BLaER1 (cell line): ENCODE measurements at regions not wholly inside any gene's neighbourhood (a gene's known extent, or its start where the extent isn't known, plus 50 kb on each side); places are given as distances from the start of the nearest gene placed in this dataset.

Source experiments
- H3K27ac ChIP-seq: shearing (Covaris generic); formaldehyde crosslinking; 2 replicates; pipeline ENCODE4 v1.8.1; 2022
- H3K27me3 ChIP-seq: shearing (Covaris generic); formaldehyde crosslinking; 2 replicates; pipeline ENCODE4 v1.8.1; 2022
- H3K36me3 ChIP-seq: shearing (Covaris generic); formaldehyde crosslinking; 2 replicates; pipeline ENCODE4 v1.8.1; 2022
- H3K4me1 ChIP-seq: shearing (Covaris generic); formaldehyde crosslinking; 2 replicates; pipeline ENCODE4 v1.8.1; 2022
- H3K4me2 ChIP-seq: shearing (Covaris generic); formaldehyde crosslinking; 2 replicates; pipeline ENCODE4 v1.8.1; 2022
- H3K4me3 ChIP-seq: shearing (Covaris generic); formaldehyde crosslinking; 2 replicates; pipeline ENCODE4 v1.8.1; 2022
- H3K9ac ChIP-seq: shearing (Covaris generic); formaldehyde crosslinking; 2 replicates; pipeline ENCODE4 v1.8.1; 2022
- H3K9me3 ChIP-seq: shearing (Covaris generic); formaldehyde crosslinking; 2 replicates; pipeline ENCODE4 v1.8.1; 2022
- H4K20me1 ChIP-seq: shearing (Covaris generic); formaldehyde crosslinking; 2 replicates; pipeline ENCODE4 v1.8.1; 2022
- Cebpa-rat ChIP-seq: shearing (Covaris generic); IDR thresholded peaks from 2 replicates; pipeline ENCODE4 v1.8.1; 2022

DNA sequence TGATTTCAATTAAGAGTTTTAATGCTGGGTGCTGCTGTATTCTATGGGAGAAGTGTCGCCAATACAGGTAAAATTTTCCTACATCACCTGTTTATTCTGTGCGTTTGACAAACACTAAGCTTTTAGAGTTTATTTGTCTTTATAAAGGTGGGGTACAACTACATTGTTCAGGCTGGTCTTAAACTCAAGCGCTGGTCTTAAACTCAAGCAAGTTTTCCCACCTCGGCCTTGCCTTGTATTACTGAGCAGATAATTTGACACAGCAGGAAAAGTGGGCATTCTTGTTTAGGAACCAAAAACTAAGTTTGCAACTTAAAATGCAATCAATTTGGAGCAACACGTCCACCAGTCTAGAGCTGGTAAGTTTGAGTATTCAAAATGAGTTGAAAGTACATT, 112.9 kb upstream of the BTN3A2 start:
- TF ChIP-seq Cebpa-rat, result no peak
- peaks cover 5% of the 10 kb centered on the region; the same call in 1 of the 2 replicates for H3K9me3 ChIP-seq
- peaks cover 20% of the 10 kb centered on the region; the same call in 1 of the 2 replicates for H3K27me3 ChIP-seq
- H3K27ac ChIP-seq, result peak overlapping the region; percentile 93
- H3K4me2 ChIP-seq, result peak overlapping the region; percentile 80
- peaks cover 37% of the 10 kb centered on the region for H3K4me1 ChIP-seq
- H3K9ac ChIP-seq, result peak overlapping the region; percentile 97
- peak overlapping the region; percentile 86 for H3K4me3 ChIP-seq
- no peaks in the 10 kb centered on the region for H3K36me3 ChIP-seq
- H4K20me1 ChIP-seq, result peaks cover 27% of the 10 kb centered on the region

DNA sequence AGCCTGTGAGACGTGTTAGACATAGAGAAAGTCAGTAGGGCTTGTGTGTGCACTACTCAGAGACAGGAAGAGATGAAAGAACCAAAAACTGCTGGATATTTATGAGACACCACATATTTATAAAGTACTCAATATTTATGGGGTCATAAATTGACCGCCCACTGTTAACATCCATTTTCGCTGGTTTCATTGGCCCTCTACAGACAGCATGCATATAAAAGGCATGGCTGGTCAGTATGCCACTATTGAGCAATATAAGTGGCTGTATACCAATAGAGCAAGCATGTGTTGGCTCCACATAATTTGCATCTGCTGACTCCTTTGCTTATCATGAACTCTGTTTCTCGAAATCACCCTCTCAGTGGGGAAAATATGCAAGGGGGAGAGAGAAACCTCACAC, 110.3 kb upstream of the BTN3A2 start:
- Histone ChIP-seq H3K4me3 (0 out of 2 replicates have a peak overlapping the region, but pooled peaks have one; percentile 86), H3K4me2 (peak overlapping the region; percentile 80), H3K27me3 (peaks cover 14% of the 10 kb centered on the region; the same call in 1 of the 2 replicates), H3K36me3 (peaks cover 15% of the 10 kb centered on the region), H3K9me3 (no peaks in the 10 kb centered on the region), H4K20me1 (peaks cover 32% of the 10 kb centered on the region), H3K4me1 (peaks cover 27% of the 10 kb centered on the region), H3K27ac (no peak overlapping the region), H3K9ac (no peak overlapping the region)
- no peak for TF ChIP-seq Cebpa-rat

DNA sequence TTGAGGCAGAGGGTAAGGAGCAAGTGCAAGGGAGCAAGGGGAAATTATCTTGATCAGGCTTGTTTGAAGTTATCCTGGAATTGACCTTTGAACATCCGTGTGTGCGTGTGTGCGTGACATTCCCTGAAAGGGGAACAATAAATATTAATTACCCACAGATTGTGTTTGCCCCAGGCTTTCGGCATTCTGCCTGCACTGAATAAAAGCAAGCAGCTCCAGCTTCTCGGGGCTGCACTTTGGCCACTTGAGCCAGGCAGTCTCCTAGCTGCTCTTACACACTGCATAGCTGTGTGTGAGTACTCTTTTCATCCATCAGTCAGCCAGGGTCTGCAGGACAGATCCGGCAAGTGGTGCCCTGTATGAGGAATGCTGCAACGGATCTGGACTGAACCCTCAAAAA, 107.7 kb upstream of the BTN3A2 start:
- H3K27me3 ChIP-seq, result no peaks in the 10 kb centered on the region
- no peak overlapping the region for H3K4me3 ChIP-seq
- H3K27ac ChIP-seq, result no peak overlapping the region
- H3K9me3 ChIP-seq, result no peaks in the 10 kb centered on the region
- H3K4me1 ChIP-seq, result peaks cover 27% of the 10 kb centered on the region
- no peak overlapping the region for H3K9ac ChIP-seq
- no peak for TF ChIP-seq Cebpa-rat
- H3K36me3 ChIP-seq, result peaks cover 23% of the 10 kb centered on the region
- H3K4me2 ChIP-seq, result no peak overlapping the region
- H4K20me1 ChIP-seq, result peaks cover 24% of the 10 kb centered on the region

DNA sequence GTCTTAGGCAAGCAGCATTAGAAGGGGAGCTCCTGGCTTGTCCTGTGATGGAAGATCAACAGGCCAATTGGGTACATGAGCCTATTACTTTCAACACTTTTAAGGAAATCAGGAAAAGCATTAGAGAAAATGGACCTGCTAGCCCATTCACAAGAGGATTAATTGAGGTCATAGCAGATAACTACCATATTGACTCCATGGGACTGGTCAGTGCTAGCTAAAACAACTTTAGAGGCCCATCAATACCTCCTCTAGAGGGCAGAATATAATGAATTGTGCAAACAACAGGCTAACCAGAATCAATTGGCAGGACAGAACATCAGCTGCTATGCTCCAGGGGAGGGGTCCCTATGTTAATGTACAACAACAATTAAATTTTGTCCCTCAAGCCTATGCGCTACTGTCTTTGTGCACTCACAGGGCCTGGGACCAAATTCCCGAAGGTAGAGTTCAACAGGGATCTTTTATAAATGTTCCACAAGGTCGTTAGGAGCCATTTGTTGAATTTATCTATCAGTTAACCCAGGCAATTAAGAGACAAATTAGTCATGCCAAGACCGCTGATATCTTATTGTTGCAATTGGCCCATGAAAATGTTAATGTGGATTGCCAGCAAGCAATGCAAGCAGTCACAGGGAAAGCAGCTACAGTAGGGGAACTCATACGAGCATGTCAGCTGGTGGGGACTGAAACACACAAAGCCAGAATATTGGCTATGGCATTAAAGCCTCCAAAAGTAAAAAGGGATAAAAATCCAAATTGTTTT, 106.6 kb upstream of the BTN3A2 start:
- Histone ChIP-seq H4K20me1 (peaks cover 13% of the 10 kb centered on the region; the same call in 1 of the 2 replicates), H3K4me1 (peaks cover 25% of the 10 kb centered on the region), H3K36me3 (peaks cover 23% of the 10 kb centered on the region), H3K27ac (no peak overlapping the region), H3K27me3 (no peaks in the 10 kb centered on the region), H3K4me3 (no peak overlapping the region), H3K4me2 (no peak overlapping the region), H3K9ac (no peak overlapping the region), H3K9me3 (no peaks in the 10 kb centered on the region)
- TF ChIP-seq Cebpa-rat, result no peak

DNA sequence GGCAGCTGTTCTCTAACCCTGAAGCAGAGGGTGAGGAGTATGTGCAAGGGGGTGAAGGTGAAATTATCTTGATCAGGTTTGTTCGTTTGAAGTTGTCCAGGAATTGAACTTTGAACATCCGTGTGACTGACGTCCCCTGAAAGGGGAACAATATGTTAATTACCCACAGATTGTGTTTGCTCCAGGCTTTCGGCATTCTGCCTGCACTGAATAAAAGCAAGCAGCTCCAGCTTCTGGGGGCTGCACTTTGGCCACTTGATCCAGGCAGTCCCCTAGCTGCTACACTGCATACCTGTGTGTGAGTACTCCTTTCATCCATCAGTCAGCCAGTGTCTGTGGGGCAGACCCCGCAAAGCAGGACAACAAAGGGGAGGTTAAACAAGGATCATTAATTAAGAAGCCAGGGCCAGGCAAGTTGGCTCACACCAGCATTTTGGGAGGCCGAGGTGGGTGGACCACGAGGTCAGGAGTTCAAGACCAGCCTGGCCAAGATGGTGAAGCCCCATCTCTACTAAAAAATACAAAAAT, 104.8 kb upstream of the BTN3A2 start:
- H3K9me3 ChIP-seq, result no peaks in the 10 kb centered on the region
- H3K27me3 ChIP-seq, result no peaks in the 10 kb centered on the region
- H3K36me3 ChIP-seq, result peaks cover 23% of the 10 kb centered on the region
- no peak overlapping the region for H3K4me2 ChIP-seq
- H3K4me3 ChIP-seq, result no peak overlapping the region
- peaks cover 6% of the 10 kb centered on the region; the same call in 1 of the 2 replicates for H4K20me1 ChIP-seq
- H3K27ac ChIP-seq, result no peak overlapping the region
- H3K9ac ChIP-seq, result no peak overlapping the region
- no peak for TF ChIP-seq Cebpa-rat
- peaks cover 7% of the 10 kb centered on the region for H3K4me1 ChIP-seq

GRCh38 chr6:26260725-26261490, 104.1 kb upstream of the BTN3A2 start:
- 0 out of 2 replicates have a peak, but pooled peaks cover 6% of the 10 kb centered on the region for H4K20me1 ChIP-seq
- H3K27me3 ChIP-seq, result no peaks in the 10 kb centered on the region
- H3K9ac ChIP-seq, result no peak overlapping the region
- no peaks in the 10 kb centered on the region for H3K9me3 ChIP-seq
- H3K36me3 ChIP-seq, result peaks cover 23% of the 10 kb centered on the region
- no peaks in the 10 kb centered on the region for H3K4me1 ChIP-seq
- no peak for TF ChIP-seq Cebpa-rat
- no peak overlapping the region for H3K4me2 ChIP-seq
- no peak overlapping the region for H3K27ac ChIP-seq
- H3K4me3 ChIP-seq, result no peak overlapping the region

DNA sequence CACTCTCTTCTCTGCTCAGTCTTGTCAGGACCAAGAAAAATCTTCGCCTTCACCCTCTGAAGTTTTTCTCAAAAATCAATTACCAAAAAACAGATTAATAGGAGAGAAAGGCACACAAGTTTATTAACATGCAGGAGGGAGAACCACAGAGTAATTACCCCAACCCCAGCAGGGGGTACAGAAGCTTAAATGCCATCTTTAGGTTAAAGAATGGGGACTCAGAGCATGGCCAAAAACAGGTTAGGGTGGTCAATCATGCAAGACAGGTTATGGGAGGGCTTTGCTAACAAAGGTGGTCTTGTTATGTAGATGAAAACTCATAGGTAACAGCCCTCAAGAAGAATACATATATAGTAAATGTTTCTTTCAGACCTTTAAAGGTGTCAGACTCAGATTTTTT, 100.5 kb upstream of the BTN3A2 start:
- no peak for TF ChIP-seq Cebpa-rat
- H3K27ac ChIP-seq, result no peak overlapping the region
- peaks cover 12% of the 10 kb centered on the region for H3K4me1 ChIP-seq
- no peaks in the 10 kb centered on the region for H4K20me1 ChIP-seq
- peaks cover 18% of the 10 kb centered on the region for H3K36me3 ChIP-seq
- H3K4me2 ChIP-seq, result no peak overlapping the region
- no peaks in the 10 kb centered on the region for H3K9me3 ChIP-seq
- no peaks in the 10 kb centered on the region for H3K27me3 ChIP-seq
- H3K4me3 ChIP-seq, result no peak overlapping the region
- no peak overlapping the region for H3K9ac ChIP-seq

DNA sequence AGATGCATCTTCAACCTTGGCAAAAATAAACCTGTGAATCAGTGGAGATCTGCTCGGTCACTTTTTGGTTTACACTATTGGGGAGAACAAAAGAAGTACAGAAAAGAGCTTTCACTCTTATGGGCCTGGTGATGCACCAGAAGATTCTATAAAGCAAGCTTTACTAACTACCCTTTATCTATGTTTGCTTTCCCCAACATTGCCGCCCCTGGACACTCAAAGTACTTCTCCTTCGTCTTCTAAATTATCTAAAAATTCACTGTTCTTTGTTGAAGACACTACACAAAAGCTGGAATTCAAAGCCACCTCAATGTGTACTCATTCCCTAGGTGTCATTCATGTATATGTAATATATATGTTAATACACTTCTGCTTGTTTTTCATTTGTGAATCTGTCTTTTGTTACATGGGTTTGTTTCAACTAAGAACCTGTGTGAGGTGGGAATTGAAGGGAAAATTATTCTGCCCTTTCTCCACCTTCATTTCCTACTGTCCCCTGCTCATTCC, 97.9 kb upstream of the BTN3A2 start:
- Histone ChIP-seq H3K9ac (no peak overlapping the region), H3K9me3 (no peaks in the 10 kb centered on the region), H3K4me2 (no peak overlapping the region), H3K4me1 (peaks cover 27% of the 10 kb centered on the region), H3K27me3 (no peaks in the 10 kb centered on the region), H3K27ac (no peak overlapping the region), H3K36me3 (peaks cover 8% of the 10 kb centered on the region; the same call in 1 of the 2 replicates), H3K4me3 (no peak overlapping the region), H4K20me1 (peaks cover 7% of the 10 kb centered on the region; the same call in 1 of the 2 replicates)
- no peak for TF ChIP-seq Cebpa-rat

DNA sequence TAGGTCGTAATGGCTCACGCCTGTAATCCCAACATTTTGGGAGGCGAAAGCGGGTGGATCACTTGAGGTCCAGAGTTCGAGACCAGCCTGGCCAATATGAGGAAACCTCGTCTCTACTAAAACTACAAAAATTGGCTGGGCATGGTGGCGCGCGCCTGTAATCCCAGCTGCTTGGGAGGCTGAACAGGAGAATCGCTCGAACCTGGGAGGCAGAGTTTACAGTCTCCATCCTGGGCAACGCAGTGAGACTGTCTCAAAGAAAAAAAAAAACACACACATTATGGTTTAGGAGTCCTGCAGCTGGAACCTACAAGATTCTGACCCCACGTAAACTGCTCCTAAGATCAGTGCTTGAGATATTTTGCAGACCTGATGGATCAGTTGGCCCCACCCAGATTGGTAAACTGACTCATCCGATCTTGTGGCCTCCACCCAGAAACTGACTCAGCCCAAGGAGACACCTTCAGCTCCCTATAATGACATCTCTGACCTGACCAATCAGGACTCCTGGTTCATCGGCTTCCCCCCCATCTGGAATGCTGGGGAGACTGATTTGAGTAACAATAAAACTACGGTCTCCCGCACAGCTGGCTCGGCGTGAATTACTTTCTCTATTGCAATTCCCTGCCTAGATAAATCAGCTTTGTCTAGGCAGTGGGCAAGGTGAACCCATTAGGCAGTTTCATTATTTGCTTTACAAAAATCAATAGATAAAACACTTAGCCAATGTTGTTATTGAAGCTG, 96.2 kb upstream of the BTN3A2 start:
- H3K9ac ChIP-seq, result peak overlapping the region; percentile 93; the same call in 1 of the 2 replicates

More for the DNA sequence above, 96.2 kb upstream of the BTN3A2 start:
- no peaks in the 10 kb centered on the region for H3K9me3 ChIP-seq
- peaks cover 8% of the 10 kb centered on the region; the same call in 1 of the 2 replicates for H3K36me3 ChIP-seq
- peak overlapping the region; percentile 90 for H3K4me2 ChIP-seq
- no peak for TF ChIP-seq Cebpa-rat
- H4K20me1 ChIP-seq, result peaks cover 7% of the 10 kb centered on the region; the same call in 1 of the 2 replicates
- H3K4me3 ChIP-seq, result no peak overlapping the region
- H3K27me3 ChIP-seq, result no peaks in the 10 kb centered on the region
- H3K4me1 ChIP-seq, result peaks cover 27% of the 10 kb centered on the region
- no peak overlapping the region for H3K27ac ChIP-seq
